DOHH2 (cell line): ENCODE measurements at regions not wholly inside any gene's neighbourhood (a gene's known extent, or its start where the extent isn't known, plus 50 kb on each side); places are given as distances from the start of the nearest gene placed in this dataset.

Source experiments
- H3F3A ChIP-seq: fragments of 200-600 bp; sonication (generic), shearing (Covaris generic); 2 replicates; pipeline ENCODE4 v1.6.0; 2016; ENCODE audit warnings: antibody characterized with exemption, mild to moderate bottlenecking; ENCODE audit not compliant: control insufficient read depth, insufficient read depth
- H3K27ac ChIP-seq: fragments of 200-600 bp; sonication (generic); 2 replicates; pipeline ENCODE4 v1.5.1; 2014; ENCODE audit warnings: low read depth, mild to moderate bottlenecking, low read length, moderate library complexity
- H3K27me3 ChIP-seq: fragments of 200-600 bp; sonication (generic); 2 replicates; pipeline ENCODE4 v1.6.1; 2014; ENCODE audit warnings: mild to moderate bottlenecking, low read length, mixed read lengths; ENCODE audit not compliant: control insufficient read depth
- H3K36me3 ChIP-seq: fragments of 200-600 bp; sonication (generic); 2 replicates; pipeline ENCODE4 v1.6.1; 2014; ENCODE audit warnings: mild to moderate bottlenecking, low read length, moderate library complexity, mixed read lengths; ENCODE audit not compliant: control insufficient read depth
- H3K4me1 ChIP-seq: fragments of 200-600 bp; sonication (generic); 2 replicates; pipeline ENCODE4 v1.6.1; 2014; ENCODE audit warnings: mild to moderate bottlenecking, low read length, mixed read lengths; ENCODE audit not compliant: control insufficient read depth
- H3K4me2 ChIP-seq: fragments of 200-600 bp; sonication (generic); 2 replicates; pipeline ENCODE4 v1.6.0; 2014; ENCODE audit warnings: mild to moderate bottlenecking, low read length, moderate library complexity
- H3K4me3 ChIP-seq: fragments of 200-600 bp; sonication (generic); 2 replicates; pipeline ENCODE4 v1.5.1; 2014; ENCODE audit warnings: mild to moderate bottlenecking, low read length, mixed read lengths
- H3K79me2 ChIP-seq: fragments of 200-600 bp; sonication (generic); 2 replicates; pipeline ENCODE4 v1.6.1; 2014; ENCODE audit warnings: mild to moderate bottlenecking, low read length, mixed read lengths; ENCODE audit not compliant: control insufficient read depth
- H3K9me2 ChIP-seq: fragments of 200-600 bp; sonication (generic); replicated peaks from 2 replicates; pipeline ENCODE4 v1.6.1; 2014; ENCODE audit warnings: mild to moderate bottlenecking, low read length, mixed read lengths; ENCODE audit not compliant: control insufficient read depth
- H3K9me3 ChIP-seq: fragments of 200-600 bp; sonication (generic); 2 replicates; pipeline ENCODE4 v1.6.1; 2014; ENCODE audit warnings: antibody characterized with exemption, low read length, mixed read lengths; ENCODE audit not compliant: control insufficient read depth, insufficient read depth
- H4K20me1 ChIP-seq: fragments of 200-600 bp; sonication (generic); 2 replicates; pipeline ENCODE4 v1.6.0; 2014; ENCODE audit warnings: low read depth, mild to moderate bottlenecking, antibody characterized with exemption, low read length, moderate library complexity; ENCODE audit not compliant: control insufficient read depth, insufficient read depth
- EZH2phosphoT487 ChIP-seq: fragments of 200-600 bp; sonication (generic); IDR thresholded peaks from 2 replicates; pipeline ENCODE4 v1.6.1; 2017; ENCODE audit warnings: borderline replicate concordance, mild to moderate bottlenecking, antibody characterized with exemption, low read length, moderate library complexity, mixed read lengths
- TF ChIP-seq, protein P1 (sequence below): fragments of 200-600 bp; sonication (generic); IDR thresholded peaks from one replicate; pipeline ENCODE4 v1.5.1; 2014; ENCODE audit warnings: antibody characterized with exemption, mild to moderate bottlenecking, low read depth, low read length; ENCODE audit not compliant: poor library complexity, severe bottlenecking

DNA sequence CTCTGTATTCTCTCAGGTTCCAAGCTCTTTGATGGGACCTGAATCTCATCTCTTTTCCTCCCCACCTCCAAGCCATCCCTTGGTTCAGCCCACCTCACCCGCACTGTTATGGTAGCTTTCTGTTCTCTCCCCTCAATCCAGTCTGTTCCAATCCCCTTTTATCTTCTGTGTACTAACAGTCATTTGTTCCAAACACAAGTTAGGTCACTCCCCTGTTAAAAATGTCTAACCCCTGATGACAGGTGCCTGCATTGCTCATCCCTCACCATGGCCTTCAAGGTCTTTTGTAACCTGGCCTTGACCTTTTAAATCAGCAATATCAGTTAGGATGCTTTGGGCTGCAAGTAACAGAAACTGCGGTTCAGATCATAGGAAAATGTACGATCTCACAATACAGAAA lies 74.8 kb downstream of the CYP26A1 start:
- no peaks in the 10 kb centered on the region for H4K20me1 ChIP-seq
- no peak overlapping the region for H3K4me2 ChIP-seq
- no peak overlapping the region for H3K4me3 ChIP-seq

DNA sequence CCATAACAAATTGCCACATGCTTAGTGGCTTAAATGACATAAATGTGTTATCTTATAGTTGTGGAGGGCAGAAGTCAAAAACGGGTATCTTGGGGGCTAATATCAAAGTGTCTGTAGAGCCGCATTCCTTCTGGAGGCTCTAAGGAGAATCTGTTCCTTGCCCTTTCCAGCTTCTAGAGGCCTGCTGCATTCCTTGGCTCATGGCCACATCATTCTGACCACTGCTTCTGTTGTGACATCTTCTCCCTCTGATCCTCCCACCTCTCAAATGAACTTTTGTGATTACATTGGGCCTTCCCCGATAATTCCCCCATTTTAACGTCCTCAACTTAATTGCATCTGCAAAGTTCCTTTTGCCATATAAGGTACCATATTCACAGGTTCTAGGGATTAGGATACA lies 76.1 kb downstream of the CYP26A1 start:
- H3K36me3 ChIP-seq = no peaks in the 10 kb centered on the region
- no peak overlapping the region for H3K4me2 ChIP-seq
- no peaks in the 10 kb centered on the region for H3F3A ChIP-seq
- H3K9me2 ChIP-seq = no peaks in the 10 kb centered on the region
- no peak overlapping the region for H3K27ac ChIP-seq
- H3K79me2 ChIP-seq = no peaks in the 10 kb centered on the region
- no peaks in the 10 kb centered on the region; the same call in 1 of the 2 replicates for H3K9me3 ChIP-seq
- no peaks in the 10 kb centered on the region for H3K4me1 ChIP-seq
- H3K27me3 ChIP-seq = no peaks in the 10 kb centered on the region; the same call in 1 of the 2 replicates
- no peak for TF ChIP-seq EZH2phosphoT487
- H3K4me3 ChIP-seq = no peak overlapping the region
- no peaks in the 10 kb centered on the region for H4K20me1 ChIP-seq

More for the DNA sequence above, 74.8 kb downstream of the CYP26A1 start:
- Histone ChIP-seq H3K36me3 (no peaks in the 10 kb centered on the region), H3K9me2 (no peaks in the 10 kb centered on the region), H3F3A (no peaks in the 10 kb centered on the region), H3K79me2 (no peaks in the 10 kb centered on the region), H3K27ac (no peak overlapping the region), H3K9me3 (no peaks in the 10 kb centered on the region; the same call in 1 of the 2 replicates), H3K27me3 (no peaks in the 10 kb centered on the region; the same call in 1 of the 2 replicates), H3K4me1 (no peaks in the 10 kb centered on the region)
- TF ChIP-seq, protein P1, sequence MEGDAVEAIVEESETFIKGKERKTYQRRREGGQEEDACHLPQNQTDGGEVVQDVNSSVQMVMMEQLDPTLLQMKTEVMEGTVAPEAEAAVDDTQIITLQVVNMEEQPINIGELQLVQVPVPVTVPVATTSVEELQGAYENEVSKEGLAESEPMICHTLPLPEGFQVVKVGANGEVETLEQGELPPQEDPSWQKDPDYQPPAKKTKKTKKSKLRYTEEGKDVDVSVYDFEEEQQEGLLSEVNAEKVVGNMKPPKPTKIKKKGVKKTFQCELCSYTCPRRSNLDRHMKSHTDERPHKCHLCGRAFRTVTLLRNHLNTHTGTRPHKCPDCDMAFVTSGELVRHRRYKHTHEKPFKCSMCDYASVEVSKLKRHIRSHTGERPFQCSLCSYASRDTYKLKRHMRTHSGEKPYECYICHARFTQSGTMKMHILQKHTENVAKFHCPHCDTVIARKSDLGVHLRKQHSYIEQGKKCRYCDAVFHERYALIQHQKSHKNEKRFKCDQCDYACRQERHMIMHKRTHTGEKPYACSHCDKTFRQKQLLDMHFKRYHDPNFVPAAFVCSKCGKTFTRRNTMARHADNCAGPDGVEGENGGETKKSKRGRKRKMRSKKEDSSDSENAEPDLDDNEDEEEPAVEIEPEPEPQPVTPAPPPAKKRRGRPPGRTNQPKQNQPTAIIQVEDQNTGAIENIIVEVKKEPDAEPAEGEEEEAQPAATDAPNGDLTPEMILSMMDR = no peak
- no peak for TF ChIP-seq EZH2phosphoT487

DNA sequence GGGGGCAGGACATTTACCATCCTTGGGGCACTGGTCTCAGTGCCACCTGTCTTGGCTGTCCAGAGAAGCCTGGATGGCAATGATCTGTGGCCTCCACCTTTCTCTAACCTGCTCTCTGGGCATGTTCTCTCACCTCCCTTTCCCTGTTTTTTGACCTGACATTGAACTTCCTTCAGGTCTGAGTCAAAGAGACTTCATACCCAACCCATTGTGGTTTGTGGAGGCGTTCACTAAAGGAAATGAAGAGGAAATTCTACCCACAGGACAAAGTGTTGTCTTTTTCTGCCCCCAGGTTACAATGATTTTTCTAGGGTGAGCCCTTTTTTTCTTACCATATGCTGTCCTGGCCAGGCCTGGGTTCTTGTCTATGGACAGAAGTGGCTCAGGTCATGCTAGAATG lies 76.6 kb downstream of the CYP26A1 start:
- H3F3A ChIP-seq = no peaks in the 10 kb centered on the region
- H3K9me3 ChIP-seq = no peaks in the 10 kb centered on the region; the same call in 1 of the 2 replicates
- H3K79me2 ChIP-seq = no peaks in the 10 kb centered on the region
- no peaks in the 10 kb centered on the region for H3K4me1 ChIP-seq
- no peaks in the 10 kb centered on the region; the same call in 1 of the 2 replicates for H3K27me3 ChIP-seq
- no peaks in the 10 kb centered on the region for H4K20me1 ChIP-seq
- TF ChIP-seq EZH2phosphoT487 = no peak
- TF ChIP-seq, protein P1 = no peak
- no peak overlapping the region for H3K27ac ChIP-seq
- H3K4me2 ChIP-seq = no peak overlapping the region
- no peaks in the 10 kb centered on the region for H3K9me2 ChIP-seq
- no peaks in the 10 kb centered on the region for H3K36me3 ChIP-seq
- H3K4me3 ChIP-seq = no peak overlapping the region

DNA sequence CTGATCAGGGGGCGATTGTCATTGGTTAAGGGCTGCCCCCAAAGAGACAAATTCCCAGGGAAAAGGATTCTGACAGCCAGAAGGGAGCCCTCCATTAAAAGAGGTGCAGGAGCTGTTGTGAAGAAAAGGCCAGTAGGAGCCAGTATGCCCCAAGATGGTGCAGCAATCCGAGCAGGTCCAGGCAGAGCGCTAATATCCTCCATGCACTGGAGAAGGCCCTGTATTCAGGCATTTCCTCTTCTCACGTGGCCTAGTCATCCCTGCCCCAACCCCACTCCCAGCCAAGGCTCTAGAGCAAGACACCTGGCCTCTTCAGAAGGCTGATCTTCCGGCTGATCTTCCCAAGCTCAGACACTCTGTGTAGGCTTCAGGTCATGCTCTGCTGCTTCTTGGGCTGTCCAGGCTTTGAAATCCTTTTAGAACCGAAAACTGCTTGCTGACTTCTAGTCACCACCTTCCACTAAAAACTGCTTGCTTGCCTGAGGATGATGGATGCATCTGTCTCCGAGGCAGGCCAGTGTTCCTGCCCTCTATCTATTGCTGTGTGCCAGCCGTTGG lies 77.4 kb downstream of the CYP26A1 start:
- no peak overlapping the region for H3K4me3 ChIP-seq
- TF ChIP-seq EZH2phosphoT487 = no peak
- TF ChIP-seq, protein P1 = no peak
- H3K4me2 ChIP-seq = no peak overlapping the region
- no peaks in the 10 kb centered on the region for H3K9me2 ChIP-seq
- H3F3A ChIP-seq = no peaks in the 10 kb centered on the region
- no peaks in the 10 kb centered on the region for H3K79me2 ChIP-seq
- H3K27me3 ChIP-seq = no peaks in the 10 kb centered on the region; the same call in 1 of the 2 replicates
- no peaks in the 10 kb centered on the region for H3K36me3 ChIP-seq
- H3K4me1 ChIP-seq = no peaks in the 10 kb centered on the region
- H3K27ac ChIP-seq = no peak overlapping the region
- H4K20me1 ChIP-seq = no peaks in the 10 kb centered on the region
- H3K9me3 ChIP-seq = no peaks in the 10 kb centered on the region; the same call in 1 of the 2 replicates
